GM10266 (cell line): ENCODE measurements at regions not wholly inside any gene's neighbourhood (a gene's known extent, or its start where the extent isn't known, plus 50 kb on each side); places are given as distances from the start of the nearest gene placed in this dataset.

Experiments
- DNase-seq: peaks from one replicate; pipeline ENCODE4 v3.0.0; 2012; ENCODE audit errors: extremely low spot score
- TF ChIP-seq, protein P1 (sequence below): IDR thresholded peaks from 2 replicates; pipeline ENCODE4 v1.5.1; 2012; ENCODE audit warnings: mild to moderate bottlenecking, low read depth; ENCODE audit not compliant: control insufficient read depth, insufficient read depth; ENCODE audit errors: missing control alignments

DNA sequence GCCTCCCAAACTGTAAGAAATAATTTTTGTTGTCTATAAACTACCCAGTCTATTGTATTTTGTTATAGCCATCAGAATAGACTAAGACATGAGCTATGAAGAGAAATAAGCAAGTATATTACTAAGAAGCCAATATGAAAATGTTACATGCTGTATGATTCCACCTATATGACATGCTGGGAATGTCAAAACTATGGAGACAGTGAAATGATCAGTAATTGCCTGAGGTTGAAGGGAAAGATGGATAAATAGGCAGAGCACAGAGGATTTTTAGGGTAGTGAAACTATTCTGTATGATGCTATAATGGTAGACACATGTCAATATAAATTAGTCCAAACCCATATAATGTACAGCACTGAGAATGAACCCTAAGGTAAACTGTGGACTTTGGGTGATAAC, 261.3 kb upstream of the PCDH15 start:
- DNase-seq = no peak
- TF ChIP-seq, protein P1, sequence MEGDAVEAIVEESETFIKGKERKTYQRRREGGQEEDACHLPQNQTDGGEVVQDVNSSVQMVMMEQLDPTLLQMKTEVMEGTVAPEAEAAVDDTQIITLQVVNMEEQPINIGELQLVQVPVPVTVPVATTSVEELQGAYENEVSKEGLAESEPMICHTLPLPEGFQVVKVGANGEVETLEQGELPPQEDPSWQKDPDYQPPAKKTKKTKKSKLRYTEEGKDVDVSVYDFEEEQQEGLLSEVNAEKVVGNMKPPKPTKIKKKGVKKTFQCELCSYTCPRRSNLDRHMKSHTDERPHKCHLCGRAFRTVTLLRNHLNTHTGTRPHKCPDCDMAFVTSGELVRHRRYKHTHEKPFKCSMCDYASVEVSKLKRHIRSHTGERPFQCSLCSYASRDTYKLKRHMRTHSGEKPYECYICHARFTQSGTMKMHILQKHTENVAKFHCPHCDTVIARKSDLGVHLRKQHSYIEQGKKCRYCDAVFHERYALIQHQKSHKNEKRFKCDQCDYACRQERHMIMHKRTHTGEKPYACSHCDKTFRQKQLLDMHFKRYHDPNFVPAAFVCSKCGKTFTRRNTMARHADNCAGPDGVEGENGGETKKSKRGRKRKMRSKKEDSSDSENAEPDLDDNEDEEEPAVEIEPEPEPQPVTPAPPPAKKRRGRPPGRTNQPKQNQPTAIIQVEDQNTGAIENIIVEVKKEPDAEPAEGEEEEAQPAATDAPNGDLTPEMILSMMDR = no peak

DNA sequence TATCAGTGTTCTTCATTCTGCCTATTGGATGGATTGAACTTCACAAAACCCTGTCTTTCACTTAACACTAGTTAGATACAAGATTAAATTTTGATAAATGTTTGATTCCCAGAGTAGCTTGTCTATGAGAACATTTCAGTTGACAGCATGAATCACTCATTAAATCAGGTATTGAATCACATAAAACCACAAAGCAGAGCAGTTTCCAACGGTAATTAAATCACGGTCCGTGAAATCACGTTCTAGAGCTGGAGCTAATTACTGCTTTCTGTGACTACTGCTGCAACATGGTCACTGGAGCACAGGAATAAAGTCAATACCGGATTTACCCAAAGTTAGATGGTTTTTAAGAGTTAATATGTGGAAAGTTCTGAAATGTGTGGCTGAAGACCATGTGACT, 257.8 kb upstream of the PCDH15 start:
- TF ChIP-seq, protein P1 = no peak
- DNase-seq = no peak

DNA sequence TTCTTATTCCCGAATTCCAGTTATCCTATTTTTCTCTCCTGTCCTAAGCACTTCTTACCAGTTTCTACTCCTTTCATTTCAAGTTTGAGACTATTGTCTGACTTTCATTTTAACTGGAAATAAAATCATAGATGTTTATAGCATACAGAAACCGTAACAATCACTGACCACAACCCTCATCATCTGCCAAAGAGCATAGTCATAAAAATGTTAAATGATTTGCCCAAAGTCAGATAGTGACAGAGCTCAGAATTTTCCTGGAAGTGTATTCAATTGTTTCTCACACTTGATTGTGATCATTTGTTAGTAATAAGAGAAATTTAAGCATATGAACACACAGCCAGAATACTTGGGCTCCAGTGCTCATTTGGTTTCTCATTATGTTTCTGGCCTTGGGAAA, 250.5 kb upstream of the PCDH15 start:
- TF ChIP-seq, protein P1 = no peak
- no peak for DNase-seq

DNA sequence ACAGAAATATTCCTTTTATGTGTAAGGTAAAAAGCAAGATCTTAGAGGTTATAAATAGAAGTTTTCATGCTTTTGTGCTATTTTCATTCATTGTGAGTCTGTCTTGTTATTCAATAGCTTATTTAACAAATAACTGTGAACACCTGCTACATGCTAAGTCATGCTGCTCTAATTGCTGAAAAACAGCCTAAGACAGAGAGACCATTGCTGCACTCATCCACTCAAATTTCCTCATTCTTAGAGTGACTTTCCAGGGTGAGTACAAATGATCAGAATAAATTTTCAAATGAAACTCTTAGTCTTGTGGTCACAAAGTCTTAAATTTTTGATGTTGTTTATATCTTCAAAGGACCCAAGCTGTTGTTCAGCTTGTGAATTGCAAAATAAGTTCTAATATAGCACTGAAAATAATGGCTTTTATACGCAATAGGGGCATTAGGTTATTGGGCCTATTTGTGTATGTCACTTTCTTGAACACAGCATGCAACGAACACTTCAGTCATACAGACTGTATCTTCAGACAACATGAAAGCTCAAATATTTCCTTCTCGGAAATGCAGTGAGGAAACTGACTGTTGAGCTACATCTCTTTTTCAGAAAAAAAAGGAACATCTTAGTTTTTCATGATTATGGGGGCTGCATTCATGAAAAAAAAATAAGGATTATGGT, 247.9 kb upstream of the PCDH15 start:
- TF ChIP-seq, protein P1 = no peak
- DNase-seq = no peak

GRCh38 chr10:55043540-55043939, 242.5 kb upstream of the PCDH15 start:
- no peak for DNase-seq
- TF ChIP-seq, protein P1 = no peak

DNA sequence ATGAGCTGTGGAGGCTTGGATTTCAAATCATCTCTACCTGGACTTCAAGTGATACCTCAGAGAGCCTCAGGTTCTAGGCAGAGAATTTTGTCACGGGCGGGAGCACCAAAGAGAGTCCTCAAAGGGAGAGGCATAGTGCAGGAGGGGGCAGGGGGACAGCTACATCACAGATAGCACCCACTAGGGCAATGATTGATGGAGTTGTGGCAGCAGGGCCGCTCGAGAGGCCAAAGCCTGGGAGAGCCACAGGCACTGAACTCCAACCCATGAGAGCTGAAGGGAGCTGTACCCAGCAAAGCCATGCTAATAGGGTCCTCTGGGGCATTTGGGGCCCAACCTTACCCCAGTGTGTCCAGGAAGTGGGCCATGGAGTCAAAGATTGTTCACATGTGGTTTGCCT, 232.0 kb upstream of the PCDH15 start:
- TF ChIP-seq, protein P1 = no peak
- no peak for DNase-seq

GRCh38 chr10:55024713-55025112, 223.7 kb upstream of the PCDH15 start:
- TF ChIP-seq, protein P1 = no peak
- DNase-seq = no peak
